ENCODE measurements at regions not wholly inside any gene's neighbourhood (a gene's known extent, or its start where the extent isn't known, plus 50 kb on each side); places are given as distances from the start of the nearest gene placed in this dataset.

DNA sequence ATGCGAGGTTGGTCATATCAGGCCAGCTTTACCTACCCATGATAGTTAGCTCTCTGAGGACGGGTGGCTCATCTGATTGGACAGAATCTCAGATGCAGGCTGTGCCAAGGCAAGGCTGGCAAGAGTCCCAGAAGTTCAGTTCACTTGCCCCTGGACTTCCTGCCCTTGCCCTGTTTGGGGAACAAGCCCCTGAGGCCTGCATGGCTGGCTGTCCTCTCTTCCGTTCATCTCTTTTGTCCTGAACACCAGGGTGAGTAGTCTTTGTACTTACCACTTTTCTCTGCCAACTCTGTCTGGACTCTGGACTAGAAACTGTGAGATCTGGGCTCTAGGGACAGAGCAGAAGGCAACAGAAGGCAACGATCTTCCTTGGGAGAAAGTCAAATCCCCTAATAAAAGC is 769.9 kb downstream of the QKI start:
- TF ChIP-seq, protein P1, sequence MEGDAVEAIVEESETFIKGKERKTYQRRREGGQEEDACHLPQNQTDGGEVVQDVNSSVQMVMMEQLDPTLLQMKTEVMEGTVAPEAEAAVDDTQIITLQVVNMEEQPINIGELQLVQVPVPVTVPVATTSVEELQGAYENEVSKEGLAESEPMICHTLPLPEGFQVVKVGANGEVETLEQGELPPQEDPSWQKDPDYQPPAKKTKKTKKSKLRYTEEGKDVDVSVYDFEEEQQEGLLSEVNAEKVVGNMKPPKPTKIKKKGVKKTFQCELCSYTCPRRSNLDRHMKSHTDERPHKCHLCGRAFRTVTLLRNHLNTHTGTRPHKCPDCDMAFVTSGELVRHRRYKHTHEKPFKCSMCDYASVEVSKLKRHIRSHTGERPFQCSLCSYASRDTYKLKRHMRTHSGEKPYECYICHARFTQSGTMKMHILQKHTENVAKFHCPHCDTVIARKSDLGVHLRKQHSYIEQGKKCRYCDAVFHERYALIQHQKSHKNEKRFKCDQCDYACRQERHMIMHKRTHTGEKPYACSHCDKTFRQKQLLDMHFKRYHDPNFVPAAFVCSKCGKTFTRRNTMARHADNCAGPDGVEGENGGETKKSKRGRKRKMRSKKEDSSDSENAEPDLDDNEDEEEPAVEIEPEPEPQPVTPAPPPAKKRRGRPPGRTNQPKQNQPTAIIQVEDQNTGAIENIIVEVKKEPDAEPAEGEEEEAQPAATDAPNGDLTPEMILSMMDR (IDR thresholded peaks at IDR 0.05): no peak
- no peak for TF ChIP-seq POLR2A (IDR thresholded peaks at IDR 0.05)
- TF ChIP-seq POLR2AphosphoS5 (IDR thresholded peaks at IDR 0.05): no peak
